Ovary (tissue), 3 donors: ENCODE measurements at regions not wholly inside any gene's neighbourhood (a gene's known extent, or its start where the extent isn't known, plus 50 kb on each side); places are given as distances from the start of the nearest gene placed in this dataset.

ENCODE experiments used
- CTCF ChIP-seq, 3 donors: fragments of 450-650 bp in 2 of 3; fragments of 200-600 bp in 1 of 3; IDR thresholded peaks; one replicate each; pipeline versions ENCODE4 v1.5.1 to v1.8.0; 2016 to 2022; ENCODE audit warnings: antibody characterized with exemption in 3 of 3, mild to moderate bottlenecking in 1 of 3
- POLR2A ChIP-seq: fragments of 450-650 bp; IDR thresholded peaks from one replicate; pipeline ENCODE4 v1.6.1; 2017; ENCODE audit warnings: antibody characterized with exemption, mild to moderate bottlenecking, moderate library complexity
- donor health status: DM: no; HTN: no; CAD: no.

- TF ChIP-seq POLR2A (no peak), CTCF (IDR thresholded peaks at IDR 0.05) (no peak)
Observed at GRCh38 chr9:86624630-86625029, 270.4 kb upstream of the TUT7 start.
